MCF 10A (cell line): ENCODE measurements at regions not wholly inside any gene's neighbourhood (a gene's known extent, or its start where the extent isn't known, plus 50 kb on each side); places are given as distances from the start of the nearest gene placed in this dataset.

Experiments
- BruUV-seq: library from RNA; stranded (reverse); fragments of 400-500 nt; replicated peaks from 2 replicates; lab custom pipeline; 2021; lab: Mats Ljungman, UMichigan
- CTCF ChIA-PET: fragments of 300-600 bp; sonication (Branson Sonifier 250); formaldehyde crosslinking; extraction: SDS; loops from one replicate; lab custom pipeline; 2021; ENCODE audit warnings: antibody characterized with exemption, inconsistent platforms; lab: Yijun Ruan, JAX
- POLR2A ChIA-PET: fragments of 300-600, 350-650 bp; sonication (Branson Sonifier 250); formaldehyde crosslinking; extraction: SDS; loops from one replicate; lab custom pipeline; 2020; ENCODE audit warnings: antibody characterized with exemption, inconsistent platforms; lab: Yijun Ruan, JAX
- DNase-seq: peaks from one replicate; pipeline ENCODE4 v3.0.0-alpha.2; 2018; ENCODE audit not compliant: unreplicated experiment
- H3K27ac Mint-ChIP-seq: one replicate; pipeline ENCODE4 v1.8.0; 2022; ENCODE audit warnings: mild to moderate bottlenecking, low read depth, mixed read lengths; ENCODE audit not compliant: unreplicated experiment
- H3K27me3 Mint-ChIP-seq: one replicate; pipeline ENCODE4 v1.8.0; 2022; ENCODE audit warnings: mixed read lengths; ENCODE audit not compliant: insufficient read depth, unreplicated experiment
- H3K36me3 Mint-ChIP-seq: one replicate; pipeline ENCODE4 v1.8.0; 2022; ENCODE audit warnings: mild to moderate bottlenecking, moderate library complexity, mixed read lengths; ENCODE audit not compliant: insufficient read depth, unreplicated experiment
- H3K4me1 Mint-ChIP-seq: one replicate; pipeline ENCODE4 v1.8.0; 2022; ENCODE audit warnings: mixed read lengths; ENCODE audit not compliant: insufficient read depth, unreplicated experiment
- H3K4me3 Mint-ChIP-seq: one replicate; pipeline ENCODE4 v1.8.0; 2022; ENCODE audit warnings: mild to moderate bottlenecking, moderate library complexity, mixed read lengths; ENCODE audit not compliant: unreplicated experiment
- H3K9me3 Mint-ChIP-seq: one replicate; pipeline ENCODE4 v1.8.0; 2022; ENCODE audit warnings: mixed read lengths; ENCODE audit not compliant: unreplicated experiment
- intact Hi-C: fragments of 100-400 bp; cut with micrococcal nuclease; formaldehyde crosslinking; loops from 2 replicates; pipeline ENCODE4 v1.14.1; 2022
- TF ChIP-seq, protein P1 (sequence below): fragments of 200-600 bp; IDR thresholded peaks from one replicate; pipeline ENCODE4 v1.8.0; 2022; ENCODE audit warnings: antibody characterized with exemption, mild to moderate bottlenecking; ENCODE audit not compliant: unreplicated experiment

DNA sequence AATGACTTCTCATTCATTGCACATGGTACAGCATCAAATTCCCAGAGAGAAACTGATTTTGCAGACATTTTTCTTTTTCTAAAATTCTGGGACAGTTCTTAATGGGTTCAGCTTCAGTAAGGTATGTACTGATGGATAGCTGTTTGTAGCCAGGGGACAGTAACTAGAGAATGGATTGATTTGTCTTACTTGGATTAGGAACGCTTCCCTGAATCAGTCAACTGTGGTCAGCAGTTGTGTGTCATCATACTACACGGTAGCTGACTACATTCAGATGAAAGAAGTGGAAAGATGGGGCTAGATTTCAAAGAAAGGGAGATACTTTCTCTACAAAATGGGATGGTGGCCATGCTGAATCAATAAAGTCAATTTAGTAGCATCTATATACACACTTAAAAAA, 431.4 kb downstream of the GRB14 start:
- ChIA-PET POLR2A (no interaction called here), CTCF (interaction anchor here (0.6 kb wide), 3 partner anchors 128 to 347 kb away, joined by 3 read pairs; no protein-coding TSS in a partner anchor)
- intact Hi-C loops: no loop called here
- no TSS peak for BruUV-seq
- Mint-ChIP-seq H3K4me1 (no peaks in the 10 kb centered on the region), H3K27ac (no peak overlapping the region), H3K27me3 (no peaks in the 10 kb centered on the region), H3K4me3 (no peak overlapping the region), H3K36me3 (no peaks in the 10 kb centered on the region), H3K9me3 (peaks cover 7% of the 10 kb centered on the region)
- TF ChIP-seq, protein P1, sequence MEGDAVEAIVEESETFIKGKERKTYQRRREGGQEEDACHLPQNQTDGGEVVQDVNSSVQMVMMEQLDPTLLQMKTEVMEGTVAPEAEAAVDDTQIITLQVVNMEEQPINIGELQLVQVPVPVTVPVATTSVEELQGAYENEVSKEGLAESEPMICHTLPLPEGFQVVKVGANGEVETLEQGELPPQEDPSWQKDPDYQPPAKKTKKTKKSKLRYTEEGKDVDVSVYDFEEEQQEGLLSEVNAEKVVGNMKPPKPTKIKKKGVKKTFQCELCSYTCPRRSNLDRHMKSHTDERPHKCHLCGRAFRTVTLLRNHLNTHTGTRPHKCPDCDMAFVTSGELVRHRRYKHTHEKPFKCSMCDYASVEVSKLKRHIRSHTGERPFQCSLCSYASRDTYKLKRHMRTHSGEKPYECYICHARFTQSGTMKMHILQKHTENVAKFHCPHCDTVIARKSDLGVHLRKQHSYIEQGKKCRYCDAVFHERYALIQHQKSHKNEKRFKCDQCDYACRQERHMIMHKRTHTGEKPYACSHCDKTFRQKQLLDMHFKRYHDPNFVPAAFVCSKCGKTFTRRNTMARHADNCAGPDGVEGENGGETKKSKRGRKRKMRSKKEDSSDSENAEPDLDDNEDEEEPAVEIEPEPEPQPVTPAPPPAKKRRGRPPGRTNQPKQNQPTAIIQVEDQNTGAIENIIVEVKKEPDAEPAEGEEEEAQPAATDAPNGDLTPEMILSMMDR: no peak
- DNase-seq: no peak

GRCh38 chr2:164187121-164187520, 434.2 kb downstream of the GRB14 start:
- POLR2A ChIA-PET: no interaction called here
- BruUV-seq: no TSS peak
- CTCF ChIA-PET: no interaction called here
- intact Hi-C loops: no loop called here
- H3K4me3 Mint-ChIP-seq: no peak overlapping the region
- peaks cover 7% of the 10 kb centered on the region for H3K9me3 Mint-ChIP-seq
- H3K27me3 Mint-ChIP-seq: no peaks in the 10 kb centered on the region
- H3K27ac Mint-ChIP-seq: no peak overlapping the region
- no peak for DNase-seq
- TF ChIP-seq, protein P1: no peak
- H3K4me1 Mint-ChIP-seq: no peaks in the 10 kb centered on the region
- H3K36me3 Mint-ChIP-seq: no peaks in the 10 kb centered on the region

DNA sequence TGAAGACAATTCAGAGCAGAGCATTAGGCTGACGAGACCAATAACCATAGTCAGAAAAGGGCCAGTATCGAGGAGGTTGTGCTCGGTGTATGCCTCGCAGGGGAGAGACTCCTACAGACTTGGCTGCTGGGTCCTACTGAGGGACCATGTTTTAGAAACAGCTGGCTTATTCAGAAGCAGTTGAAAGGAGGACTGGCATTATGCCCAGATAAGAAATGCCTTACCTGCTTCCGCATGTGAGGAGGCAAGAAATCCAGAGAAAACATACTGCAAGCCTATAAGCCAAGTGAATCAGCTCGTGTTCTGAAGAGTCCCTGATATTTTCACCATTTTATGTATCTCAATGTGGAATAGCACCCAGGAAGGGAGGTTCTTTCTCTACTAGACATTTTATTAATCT, 434.7 kb downstream of the GRB14 start:
- Mint-ChIP-seq H3K27ac (no peak overlapping the region), H3K27me3 (no peaks in the 10 kb centered on the region), H3K9me3 (peaks cover 7% of the 10 kb centered on the region), H3K4me3 (no peak overlapping the region), H3K4me1 (no peaks in the 10 kb centered on the region), H3K36me3 (no peaks in the 10 kb centered on the region)
- TF ChIP-seq, protein P1: no peak
- BruUV-seq: no TSS peak
- CTCF ChIA-PET: interaction anchor here (0.9 kb wide), 1 partner anchor 10 kb away, joined by 3 read pairs; no protein-coding TSS in a partner anchor
- intact Hi-C loops: no loop called here
- POLR2A ChIA-PET: no interaction called here
- no peak for DNase-seq

- intact Hi-C loops: no loop called here
- Mint-ChIP-seq H3K27me3 (no peaks in the 10 kb centered on the region), H3K4me3 (no peak overlapping the region), H3K27ac (no peak overlapping the region), H3K9me3 (peaks cover under 1% of the 10 kb centered on the region), H3K36me3 (no peaks in the 10 kb centered on the region), H3K4me1 (no peaks in the 10 kb centered on the region)
- CTCF ChIA-PET: interaction anchor here (0.7 kb wide), 1 partner anchor 35 kb away, joined by 3 read pairs; no protein-coding TSS in a partner anchor
- POLR2A ChIA-PET: no interaction called here
- DNase-seq: no peak
- TF ChIP-seq, protein P1: no peak
- BruUV-seq: no TSS peak
Measured at GRCh38 chr2:164182116-164182627, 439.1 kb downstream of the GRB14 start.
